Parathyroid adenoma (tissue), 2 donors: ENCODE measurements at regions not wholly inside any gene's neighbourhood (a gene's known extent, or its start where the extent isn't known, plus 50 kb on each side); places are given as distances from the start of the nearest gene placed in this dataset.
"Not testable (repeated sequence)": the region's sequence is repeated elsewhere in the genome, so short reads cannot be mapped to it uniquely, and the experiment has no call there.

Experiments
- H2AFZ ChIP-seq: fragments of 300-600 bp; sonication (generic); one replicate; pipeline ENCODE4 v1.7.0; 2017; ENCODE audit warnings: antibody characterized with exemption, mild to moderate bottlenecking
- H3K27ac ChIP-seq: fragments of 300-600 bp; sonication (generic); one replicate; pipeline ENCODE4 v1.7.0; 2017
- H3K27me3 ChIP-seq: fragments of 300-600 bp; sonication (generic); one replicate; pipeline ENCODE4 v1.7.0; 2017; ENCODE audit warnings: low read length; ENCODE audit not compliant: control insufficient read depth, insufficient read depth
- H3K36me3 ChIP-seq: fragments of 300-600 bp; sonication (generic); one replicate; pipeline ENCODE4 v1.7.0; 2017; ENCODE audit warnings: low read length; ENCODE audit not compliant: control insufficient read depth, insufficient read depth
- H3K4me1 ChIP-seq: fragments of 300-600 bp; sonication (generic); one replicate; pipeline ENCODE4 v1.7.0; 2017; ENCODE audit warnings: control low read depth
- H3K4me2 ChIP-seq: fragments of 300-600 bp; sonication (generic); one replicate; pipeline ENCODE4 v1.7.0; 2017; ENCODE audit warnings: low read length
- H3K4me3 ChIP-seq: fragments of 300-600 bp; sonication (generic); one replicate; pipeline ENCODE4 v1.7.0; 2017; ENCODE audit warnings: low read depth, low read length
- H3K79me2 ChIP-seq: fragments of 300-600 bp; sonication (generic); one replicate; pipeline ENCODE4 v1.7.0; 2017; ENCODE audit warnings: control low read depth
- H3K9ac ChIP-seq: fragments of 300-600 bp; sonication (generic); one replicate; pipeline ENCODE4 v1.7.0; 2017; ENCODE audit warnings: mild to moderate bottlenecking
- H3K9me3 ChIP-seq: fragments of 300-600 bp; sonication (generic); one replicate; pipeline ENCODE4 v1.7.0; 2017; ENCODE audit warnings: low read length; ENCODE audit not compliant: control insufficient read depth
- TF ChIP-seq, protein P1 (sequence below): fragments of 300-600 bp; sonication (generic); IDR thresholded peaks from one replicate; pipeline ENCODE4 v1.7.0; 2017; ENCODE audit warnings: antibody characterized with exemption, mild to moderate bottlenecking
- donor health status: primary hyperparathyroidism.

GRCh38 chr5:58315794-58316193, 144.1 kb downstream of the PLK2 start:
- Histone ChIP-seq H3K4me1 (no peaks in the 10 kb centered on the region), H3K4me3 (no peak overlapping the region), H3K27me3 (no peaks in the 10 kb centered on the region), H3K4me2 (no peak overlapping the region), H3K9ac (no peak overlapping the region), H2AFZ (no peak overlapping the region), H3K9me3 (no peaks in the 10 kb centered on the region), H3K79me2 (no peaks in the 10 kb centered on the region), H3K27ac (no peak overlapping the region), H3K36me3 (no peaks in the 10 kb centered on the region)
- TF ChIP-seq, protein P1, sequence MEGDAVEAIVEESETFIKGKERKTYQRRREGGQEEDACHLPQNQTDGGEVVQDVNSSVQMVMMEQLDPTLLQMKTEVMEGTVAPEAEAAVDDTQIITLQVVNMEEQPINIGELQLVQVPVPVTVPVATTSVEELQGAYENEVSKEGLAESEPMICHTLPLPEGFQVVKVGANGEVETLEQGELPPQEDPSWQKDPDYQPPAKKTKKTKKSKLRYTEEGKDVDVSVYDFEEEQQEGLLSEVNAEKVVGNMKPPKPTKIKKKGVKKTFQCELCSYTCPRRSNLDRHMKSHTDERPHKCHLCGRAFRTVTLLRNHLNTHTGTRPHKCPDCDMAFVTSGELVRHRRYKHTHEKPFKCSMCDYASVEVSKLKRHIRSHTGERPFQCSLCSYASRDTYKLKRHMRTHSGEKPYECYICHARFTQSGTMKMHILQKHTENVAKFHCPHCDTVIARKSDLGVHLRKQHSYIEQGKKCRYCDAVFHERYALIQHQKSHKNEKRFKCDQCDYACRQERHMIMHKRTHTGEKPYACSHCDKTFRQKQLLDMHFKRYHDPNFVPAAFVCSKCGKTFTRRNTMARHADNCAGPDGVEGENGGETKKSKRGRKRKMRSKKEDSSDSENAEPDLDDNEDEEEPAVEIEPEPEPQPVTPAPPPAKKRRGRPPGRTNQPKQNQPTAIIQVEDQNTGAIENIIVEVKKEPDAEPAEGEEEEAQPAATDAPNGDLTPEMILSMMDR: no peak

GRCh38 chr5:58314356-58315210, 145.3 kb downstream of the PLK2 start:
- no peak overlapping the region for H3K27ac ChIP-seq

GRCh38 chr5:58312299-58312698, 147.6 kb downstream of the PLK2 start:
- no peaks in the 10 kb centered on the region for H3K9me3 ChIP-seq

More at GRCh38 chr5:58314356-58315210, 145.3 kb downstream of the PLK2 start:
- Histone ChIP-seq H3K36me3 (no peaks in the 10 kb centered on the region), H3K9ac (no peak overlapping the region), H3K4me3 (no peak overlapping the region), H3K4me2 (no peak overlapping the region), H3K9me3 (no peaks in the 10 kb centered on the region), H3K79me2 (no peaks in the 10 kb centered on the region), H2AFZ (no peak overlapping the region), H3K4me1 (no peaks in the 10 kb centered on the region), H3K27me3 (no peaks in the 10 kb centered on the region)
- TF ChIP-seq, protein P1: no peak

GRCh38 chr5:58311526-58311925, 148.4 kb downstream of the PLK2 start:
- no peak overlapping the region for H3K4me2 ChIP-seq
- no peak overlapping the region for H3K4me3 ChIP-seq
- no peaks in the 10 kb centered on the region for H3K79me2 ChIP-seq
- TF ChIP-seq, protein P1: no peak
- H3K27me3 ChIP-seq: no peaks in the 10 kb centered on the region
- no peak overlapping the region for H3K9ac ChIP-seq
- H2AFZ ChIP-seq: no peak overlapping the region
- H3K36me3 ChIP-seq: no peaks in the 10 kb centered on the region
- no peaks in the 10 kb centered on the region for H3K9me3 ChIP-seq
- no peak overlapping the region for H3K27ac ChIP-seq
- H3K4me1 ChIP-seq: no peaks in the 10 kb centered on the region

More at GRCh38 chr5:58312299-58312698, 147.6 kb downstream of the PLK2 start:
- Histone ChIP-seq H3K79me2 (no peaks in the 10 kb centered on the region), H3K9ac (no peak overlapping the region), H3K4me1 (no peaks in the 10 kb centered on the region), H3K27ac (no peak overlapping the region), H3K36me3 (no peaks in the 10 kb centered on the region), H3K4me2 (no peak overlapping the region), H3K4me3 (no peak overlapping the region), H2AFZ (no peak overlapping the region), H3K27me3 (no peaks in the 10 kb centered on the region)
- TF ChIP-seq, protein P1: no peak

- not testable (repeated sequence) for H3K4me2 ChIP-seq, H3K9ac ChIP-seq
Measured at GRCh38 chr5:58308384-58308783, 151.5 kb downstream of the PLK2 start.

More at GRCh38 chr5:58308384-58308783, 151.5 kb downstream of the PLK2 start:
- not testable (repeated sequence) for H3K27me3 ChIP-seq, H3K79me2 ChIP-seq, H3K36me3 ChIP-seq, H3K9me3 ChIP-seq, H2AFZ ChIP-seq, H3K27ac ChIP-seq, H3K4me1 ChIP-seq, H3K4me3 ChIP-seq
